Astrocyte (in vitro differentiated cells and primary cell): ENCODE measurements at regions not wholly inside any gene's neighbourhood (a gene's known extent, or its start where the extent isn't known, plus 50 kb on each side); places are given as distances from the start of the nearest gene placed in this dataset.

Experiments
- DNase-seq: peaks from one replicate; pipeline ENCODE4 v3.0.0-alpha.2; 2010; ENCODE audit warnings: low read depth
- FAIRE-seq: peaks from 2 replicates; lab custom pipeline; 2011; peaks lifted over from hg19 to GRCh38; lab: Jason Lieb, UNC
- H2AFZ ChIP-seq: 2 replicates; pipeline ENCODE4 v1.6.0; 2012; ENCODE audit warnings: low read depth, low read length, inconsistent platforms
- H3K27ac ChIP-seq: 2 replicates; pipeline ENCODE4 v1.5.1; 2011; ENCODE audit warnings: low read depth, low read length, inconsistent platforms
- H3K27me3 ChIP-seq: 2 replicates; pipeline ENCODE4 v1.6.0; 2011; ENCODE audit warnings: low read length, inconsistent platforms; ENCODE audit not compliant: insufficient read depth
- H3K36me3 ChIP-seq: 2 replicates; pipeline ENCODE4 v1.5.1; 2011; ENCODE audit warnings: low read length, inconsistent platforms; ENCODE audit not compliant: insufficient read depth
- H3K4me1 ChIP-seq: 2 replicates; pipeline ENCODE4 v1.5.1; 2011; ENCODE audit warnings: low read length, inconsistent platforms; ENCODE audit not compliant: insufficient read depth
- H3K4me2 ChIP-seq: 2 replicates; pipeline ENCODE4 v1.6.0; 2012; ENCODE audit warnings: low read length, inconsistent platforms
- H3K4me3 ChIP-seq: 2 replicates; pipeline ENCODE4 v1.5.1; 2011; ENCODE audit warnings: low read depth, mild to moderate bottlenecking, low read length, inconsistent platforms; ENCODE audit not compliant: insufficient read depth
- H3K79me2 ChIP-seq: 2 replicates; pipeline ENCODE4 v1.6.0; 2012; ENCODE audit warnings: mild to moderate bottlenecking, low read length, inconsistent platforms; ENCODE audit not compliant: insufficient read depth
- H3K9ac ChIP-seq: 2 replicates; pipeline ENCODE4 v1.6.0; 2012; ENCODE audit warnings: mild to moderate bottlenecking, low read length, inconsistent platforms
- H3K9me3 ChIP-seq: 2 replicates; pipeline ENCODE4 v1.5.1; 2012; ENCODE audit warnings: low read depth, mild to moderate bottlenecking, low read length, inconsistent platforms; ENCODE audit not compliant: insufficient read depth
- H4K20me1 ChIP-seq: 2 replicates; pipeline ENCODE4 v1.6.0; 2012; ENCODE audit warnings: low read length, inconsistent platforms; ENCODE audit not compliant: insufficient read depth
- H3K27ac Mint-ChIP-seq: one replicate; pipeline ENCODE4 v1.8.0; 2021; ENCODE audit warnings: mild to moderate bottlenecking, mixed read lengths; ENCODE audit not compliant: unreplicated experiment
- H3K27me3 Mint-ChIP-seq: one replicate; pipeline ENCODE4 v1.8.0; 2021; ENCODE audit warnings: low read depth, mixed read lengths; ENCODE audit not compliant: unreplicated experiment
- H3K36me3 Mint-ChIP-seq: one replicate; pipeline ENCODE4 v1.8.0; 2021; ENCODE audit warnings: low read depth, mixed read lengths; ENCODE audit not compliant: unreplicated experiment
- H3K4me1 Mint-ChIP-seq: one replicate; pipeline ENCODE4 v1.8.0; 2021; ENCODE audit warnings: low read depth, mixed read lengths; ENCODE audit not compliant: unreplicated experiment
- H3K4me3 Mint-ChIP-seq: one replicate; pipeline ENCODE4 v1.8.0; 2021; ENCODE audit warnings: mild to moderate bottlenecking, moderate library complexity, mixed read lengths; ENCODE audit not compliant: unreplicated experiment
- H3K9me3 Mint-ChIP-seq: one replicate; pipeline ENCODE4 v1.8.0; 2021; ENCODE audit warnings: mild to moderate bottlenecking, mixed read lengths; ENCODE audit not compliant: unreplicated experiment
- EZH2 ChIP-seq: IDR thresholded peaks from 2 replicates; pipeline ENCODE4 v1.6.1; 2012; ENCODE audit warnings: mild to moderate bottlenecking, low read length, inconsistent platforms; ENCODE audit not compliant: insufficient read depth
- TF ChIP-seq, protein P1 (sequence below): IDR thresholded peaks from 2 replicates; pipeline ENCODE4 v1.5.1; 2011; ENCODE audit warnings: low read depth, mild to moderate bottlenecking, inconsistent platforms, low read length, moderate library complexity; ENCODE audit not compliant: insufficient read depth

GRCh38 chr20:56826306-56826704 is 197.2 kb downstream of the TFAP2C start:
- no peak overlapping the region for H2AFZ ChIP-seq
- H3K27ac Mint-ChIP-seq, result no peak overlapping the region
- H3K9me3 Mint-ChIP-seq, result peaks cover 3% of the 10 kb centered on the region
- FAIRE-seq (no peak), DNase-seq (no peak)
- H3K9ac ChIP-seq, result no peak overlapping the region
- no peak overlapping the region for H3K4me2 ChIP-seq
- H3K27me3 ChIP-seq, result peaks cover 35% of the 10 kb centered on the region
- H3K79me2 ChIP-seq, result no peaks in the 10 kb centered on the region
- no peak overlapping the region for H3K27ac ChIP-seq
- H3K36me3 ChIP-seq, result no peaks in the 10 kb centered on the region
- no peak overlapping the region for H3K4me3 ChIP-seq
- TF ChIP-seq EZH2, result no peak
- TF ChIP-seq, protein P1, sequence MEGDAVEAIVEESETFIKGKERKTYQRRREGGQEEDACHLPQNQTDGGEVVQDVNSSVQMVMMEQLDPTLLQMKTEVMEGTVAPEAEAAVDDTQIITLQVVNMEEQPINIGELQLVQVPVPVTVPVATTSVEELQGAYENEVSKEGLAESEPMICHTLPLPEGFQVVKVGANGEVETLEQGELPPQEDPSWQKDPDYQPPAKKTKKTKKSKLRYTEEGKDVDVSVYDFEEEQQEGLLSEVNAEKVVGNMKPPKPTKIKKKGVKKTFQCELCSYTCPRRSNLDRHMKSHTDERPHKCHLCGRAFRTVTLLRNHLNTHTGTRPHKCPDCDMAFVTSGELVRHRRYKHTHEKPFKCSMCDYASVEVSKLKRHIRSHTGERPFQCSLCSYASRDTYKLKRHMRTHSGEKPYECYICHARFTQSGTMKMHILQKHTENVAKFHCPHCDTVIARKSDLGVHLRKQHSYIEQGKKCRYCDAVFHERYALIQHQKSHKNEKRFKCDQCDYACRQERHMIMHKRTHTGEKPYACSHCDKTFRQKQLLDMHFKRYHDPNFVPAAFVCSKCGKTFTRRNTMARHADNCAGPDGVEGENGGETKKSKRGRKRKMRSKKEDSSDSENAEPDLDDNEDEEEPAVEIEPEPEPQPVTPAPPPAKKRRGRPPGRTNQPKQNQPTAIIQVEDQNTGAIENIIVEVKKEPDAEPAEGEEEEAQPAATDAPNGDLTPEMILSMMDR, result no peak
- no peaks in the 10 kb centered on the region for H3K4me1 Mint-ChIP-seq
- no peaks in the 10 kb centered on the region for H3K36me3 Mint-ChIP-seq
- H3K4me3 Mint-ChIP-seq, result no peak overlapping the region
- H3K27me3 Mint-ChIP-seq, result peaks cover 37% of the 10 kb centered on the region
- H3K9me3 ChIP-seq, result no peaks in the 10 kb centered on the region
- no peaks in the 10 kb centered on the region for H4K20me1 ChIP-seq
- H3K4me1 ChIP-seq, result no peaks in the 10 kb centered on the region

DNA sequence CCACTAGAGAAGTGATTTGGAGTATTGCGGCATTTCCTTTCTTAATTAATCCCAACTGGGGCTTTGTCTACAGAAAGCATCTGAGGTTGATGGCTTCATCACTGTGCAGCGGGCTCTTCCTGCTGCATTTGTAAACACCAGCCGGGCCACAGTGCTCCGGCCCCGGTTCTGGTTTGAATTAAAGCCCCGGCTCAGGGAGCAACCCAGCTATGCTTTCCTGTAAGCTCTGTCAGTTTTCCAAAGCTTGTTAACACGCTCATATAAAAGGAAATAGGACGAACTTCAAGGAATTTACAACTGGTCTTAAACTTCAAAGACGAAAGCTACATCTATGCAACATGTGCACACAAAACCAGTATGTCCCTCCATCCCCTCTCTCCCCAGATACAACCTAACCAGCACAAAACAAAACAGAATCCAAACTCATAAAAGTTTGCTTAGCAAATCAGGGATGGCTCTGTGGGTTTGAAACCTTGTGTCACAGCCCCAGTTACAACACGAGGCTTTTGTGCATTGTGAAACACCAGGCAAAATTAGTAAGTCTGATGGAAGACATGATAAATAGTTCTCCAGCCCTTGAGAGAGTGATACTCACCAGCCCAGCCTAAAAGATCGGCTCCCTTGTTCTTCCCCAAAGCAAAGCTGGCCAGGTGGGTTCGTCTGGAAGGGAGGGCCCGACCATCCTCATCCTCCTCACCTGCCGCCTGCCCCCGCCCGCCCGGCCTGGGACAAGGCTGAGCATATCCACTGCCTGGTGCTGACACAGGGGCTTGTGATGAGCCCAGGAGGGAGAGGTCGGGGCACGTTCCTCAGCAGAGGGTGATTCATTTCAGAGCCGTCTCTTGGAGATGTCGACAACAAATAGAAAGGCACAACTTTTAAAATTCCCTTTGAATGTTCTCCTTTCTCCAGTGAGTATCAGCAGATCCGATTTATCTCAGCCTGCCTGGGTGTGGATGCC is 197.9 kb downstream of the TFAP2C start:
- peaks cover 38% of the 10 kb centered on the region for H3K27me3 Mint-ChIP-seq
- Histone ChIP-seq H3K4me2 (no peak overlapping the region), H4K20me1 (no peaks in the 10 kb centered on the region), H2AFZ (no peak overlapping the region), H3K79me2 (no peaks in the 10 kb centered on the region), H3K4me1 (no peaks in the 10 kb centered on the region), H3K27ac (no peak overlapping the region), H3K36me3 (no peaks in the 10 kb centered on the region), H3K9ac (no peak overlapping the region), H3K4me3 (no peak overlapping the region), H3K27me3 (peaks cover 41% of the 10 kb centered on the region), H3K9me3 (no peaks in the 10 kb centered on the region)
- no peak overlapping the region for H3K4me3 Mint-ChIP-seq
- no peaks in the 10 kb centered on the region for H3K36me3 Mint-ChIP-seq
- DNase-seq (no peak), FAIRE-seq (no peak)
- TF ChIP-seq, protein P1, result no peak
- TF ChIP-seq EZH2, result no peak
- no peaks in the 10 kb centered on the region for H3K4me1 Mint-ChIP-seq
- H3K27ac Mint-ChIP-seq, result no peak overlapping the region
- peaks cover 3% of the 10 kb centered on the region for H3K9me3 Mint-ChIP-seq

- no peaks in the 10 kb centered on the region for H3K4me1 Mint-ChIP-seq
- no peak overlapping the region for H3K27ac Mint-ChIP-seq
- TF ChIP-seq, protein P1, result no peak
- no peak for TF ChIP-seq EZH2
- Histone ChIP-seq H3K27me3 (peaks cover 41% of the 10 kb centered on the region), H3K27ac (no peak overlapping the region), H3K79me2 (no peaks in the 10 kb centered on the region), H3K4me3 (no peak overlapping the region), H3K4me2 (no peak overlapping the region), H4K20me1 (no peaks in the 10 kb centered on the region), H3K4me1 (no peaks in the 10 kb centered on the region), H2AFZ (no peak overlapping the region), H3K36me3 (no peaks in the 10 kb centered on the region), H3K9me3 (no peaks in the 10 kb centered on the region), H3K9ac (no peak overlapping the region)
- H3K36me3 Mint-ChIP-seq, result no peaks in the 10 kb centered on the region
- FAIRE-seq (no peak), DNase-seq (no peak)
- peaks cover 3% of the 10 kb centered on the region for H3K9me3 Mint-ChIP-seq
- no peak overlapping the region for H3K4me3 Mint-ChIP-seq
- H3K27me3 Mint-ChIP-seq, result peaks cover 34% of the 10 kb centered on the region
Measured at GRCh38 chr20:56827763-56828162, 198.7 kb downstream of the TFAP2C start.
